Astrocyte of the spinal cord (primary cell): ENCODE measurements at regions not wholly inside any gene's neighbourhood (a gene's known extent, or its start where the extent isn't known, plus 50 kb on each side); places are given as distances from the start of the nearest gene placed in this dataset.

Experiments used
- DNase-seq: peaks from one replicate; pipeline ENCODE4 v3.0.0; 2011; ENCODE audit warnings: low read depth, low spot score
- H3K4me3 ChIP-seq: 2 replicates; pipeline ENCODE4 v1.5.1; 2011; ENCODE audit warnings: low read depth, mild to moderate bottlenecking, low read length, moderate library complexity
- in situ Hi-C: cut with HindIII; loops from 2 replicates; pipeline ENCODE4 v1.10.0; 2017; ENCODE audit warnings: low sequenced_read_pairs
- TF ChIP-seq, protein P1 (sequence below): IDR thresholded peaks from 2 replicates; pipeline ENCODE4 v1.5.1; 2012; ENCODE audit warnings: low read depth, mild to moderate bottlenecking, low read length, inconsistent platforms

DNA sequence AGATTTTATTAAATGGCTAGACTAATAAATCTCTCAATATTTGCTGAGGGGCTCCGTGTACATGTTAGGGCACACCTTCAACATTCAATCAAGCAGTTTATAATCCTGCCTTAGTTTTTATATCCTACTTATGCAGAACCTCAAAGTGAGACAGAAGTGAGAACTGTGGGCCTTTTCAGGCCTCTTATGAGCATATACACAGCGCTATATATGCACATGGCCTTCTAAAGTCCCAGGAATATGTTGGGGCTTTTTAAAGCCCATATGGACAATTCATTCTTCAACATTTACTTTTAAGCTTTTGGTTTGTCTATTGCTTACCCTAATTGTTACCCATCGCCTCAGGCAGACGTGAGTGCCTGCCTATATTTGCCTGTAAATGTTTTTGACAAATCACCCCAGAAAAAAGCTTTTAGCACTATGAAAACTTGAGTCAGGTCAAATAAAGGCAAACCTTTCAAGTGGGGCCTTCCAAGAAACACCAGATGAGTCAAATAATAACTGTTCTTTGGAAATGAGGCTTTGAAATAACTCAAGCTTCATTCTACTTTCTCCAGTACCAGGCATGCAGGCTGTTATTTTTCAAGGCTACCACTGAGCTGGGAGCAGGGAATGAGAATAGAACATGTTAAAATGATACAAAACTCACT lies 58.2 kb downstream of the ESM1 start:
- in situ Hi-C loops, result no loop called here
- TF ChIP-seq, protein P1, sequence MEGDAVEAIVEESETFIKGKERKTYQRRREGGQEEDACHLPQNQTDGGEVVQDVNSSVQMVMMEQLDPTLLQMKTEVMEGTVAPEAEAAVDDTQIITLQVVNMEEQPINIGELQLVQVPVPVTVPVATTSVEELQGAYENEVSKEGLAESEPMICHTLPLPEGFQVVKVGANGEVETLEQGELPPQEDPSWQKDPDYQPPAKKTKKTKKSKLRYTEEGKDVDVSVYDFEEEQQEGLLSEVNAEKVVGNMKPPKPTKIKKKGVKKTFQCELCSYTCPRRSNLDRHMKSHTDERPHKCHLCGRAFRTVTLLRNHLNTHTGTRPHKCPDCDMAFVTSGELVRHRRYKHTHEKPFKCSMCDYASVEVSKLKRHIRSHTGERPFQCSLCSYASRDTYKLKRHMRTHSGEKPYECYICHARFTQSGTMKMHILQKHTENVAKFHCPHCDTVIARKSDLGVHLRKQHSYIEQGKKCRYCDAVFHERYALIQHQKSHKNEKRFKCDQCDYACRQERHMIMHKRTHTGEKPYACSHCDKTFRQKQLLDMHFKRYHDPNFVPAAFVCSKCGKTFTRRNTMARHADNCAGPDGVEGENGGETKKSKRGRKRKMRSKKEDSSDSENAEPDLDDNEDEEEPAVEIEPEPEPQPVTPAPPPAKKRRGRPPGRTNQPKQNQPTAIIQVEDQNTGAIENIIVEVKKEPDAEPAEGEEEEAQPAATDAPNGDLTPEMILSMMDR, result no peak
- no peak for DNase-seq
- H3K4me3 ChIP-seq, result no peak overlapping the region

DNA sequence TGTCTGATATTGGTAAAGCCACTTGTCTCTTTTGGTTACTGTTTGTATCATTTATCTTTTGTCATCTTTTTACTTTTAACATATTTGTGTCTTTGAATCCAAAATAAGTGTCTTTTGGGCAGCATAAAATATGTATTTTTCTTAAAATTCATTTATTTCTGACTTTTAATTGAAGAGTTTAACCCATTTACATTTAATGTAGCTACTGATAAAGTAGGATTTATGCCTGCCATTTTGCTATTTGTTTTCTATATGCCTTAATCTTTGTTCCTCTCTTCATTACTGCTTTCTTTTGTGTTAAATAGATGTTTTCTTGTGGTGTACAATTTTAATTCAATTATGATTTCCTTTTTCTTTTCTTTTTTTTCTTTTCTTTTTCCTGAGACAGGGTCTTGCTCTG lies 60.9 kb downstream of the ESM1 start:
- TF ChIP-seq, protein P1, result no peak

DNA sequence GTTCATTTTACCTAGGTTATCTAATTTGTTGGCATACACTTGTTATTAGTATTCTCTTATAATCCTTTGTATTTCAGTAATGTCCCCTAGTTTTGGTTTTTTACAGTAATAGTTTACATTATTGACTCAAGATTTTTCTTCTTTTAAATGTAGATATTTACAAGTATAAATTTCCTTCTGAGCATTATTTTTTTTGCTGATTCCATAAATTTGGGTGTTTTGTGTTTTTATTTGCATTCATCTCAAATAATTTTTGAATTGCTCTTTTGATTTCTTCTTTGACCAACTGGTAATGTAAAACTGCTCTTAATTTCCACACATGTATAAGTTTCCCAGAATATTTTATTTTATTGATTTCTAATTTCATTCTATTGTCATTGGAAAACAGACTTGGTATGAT lies 68.1 kb downstream of the ESM1 start:
- in situ Hi-C loops, result no loop called here
- DNase-seq, result no peak
- no peak overlapping the region for H3K4me3 ChIP-seq
- TF ChIP-seq, protein P1, result no peak

More for the DNA sequence above, 60.9 kb downstream of the ESM1 start:
- H3K4me3 ChIP-seq, result no peak overlapping the region
- no peak for DNase-seq
- in situ Hi-C loops, result no loop called here

DNA sequence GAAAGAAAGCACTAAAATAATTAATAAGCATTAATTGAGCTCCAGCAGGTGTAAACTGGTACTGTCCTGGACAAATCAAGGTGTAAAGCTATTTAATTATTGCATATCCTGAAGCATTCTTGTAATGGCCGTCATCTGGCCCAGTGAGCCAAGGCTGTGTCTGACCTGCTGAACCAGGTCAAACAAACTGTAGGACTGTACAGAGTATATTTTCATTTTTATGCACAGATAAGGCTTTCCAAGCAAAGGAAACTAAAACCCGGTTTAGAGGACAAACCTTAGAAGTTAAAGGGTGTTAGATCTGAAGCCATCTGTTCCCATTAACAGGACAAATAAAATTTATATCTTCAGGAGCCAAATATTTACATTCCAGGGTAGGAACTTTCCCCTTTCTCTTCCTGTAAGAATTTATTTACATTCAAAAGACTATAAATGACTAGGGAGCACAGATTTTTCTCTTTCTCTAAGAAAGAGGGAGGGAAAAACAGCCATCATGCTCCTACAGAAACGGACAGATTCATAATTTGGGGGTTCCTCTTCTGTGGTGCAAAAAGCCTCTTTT lies 69.8 kb downstream of the ESM1 start:
- TF ChIP-seq, protein P1, result no peak
- no peak for DNase-seq
- in situ Hi-C loops, result no loop called here
- no peak overlapping the region for H3K4me3 ChIP-seq

DNA sequence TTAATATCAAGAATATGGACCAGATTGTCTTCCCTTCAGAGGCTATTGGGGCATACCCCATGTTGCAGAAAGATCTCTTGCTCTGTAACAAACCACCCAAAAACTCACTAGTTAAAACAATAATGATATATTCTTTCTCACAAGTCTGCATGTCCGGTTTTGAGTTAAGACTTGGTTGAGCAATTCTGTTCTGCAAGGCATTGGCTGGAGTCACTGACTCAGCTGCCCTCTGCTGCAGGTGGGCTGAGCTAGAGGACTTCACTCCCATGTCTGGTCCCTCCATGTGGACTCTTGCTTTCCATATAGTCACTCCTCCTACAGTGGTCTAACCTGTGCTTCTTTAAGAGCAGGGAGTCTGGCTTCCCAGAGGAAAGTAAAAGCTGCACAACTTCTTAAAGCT lies 73.4 kb downstream of the ESM1 start:
- TF ChIP-seq, protein P1, result no peak
- DNase-seq, result no peak
- H3K4me3 ChIP-seq, result no peak overlapping the region
- in situ Hi-C loops, result no loop called here

DNA sequence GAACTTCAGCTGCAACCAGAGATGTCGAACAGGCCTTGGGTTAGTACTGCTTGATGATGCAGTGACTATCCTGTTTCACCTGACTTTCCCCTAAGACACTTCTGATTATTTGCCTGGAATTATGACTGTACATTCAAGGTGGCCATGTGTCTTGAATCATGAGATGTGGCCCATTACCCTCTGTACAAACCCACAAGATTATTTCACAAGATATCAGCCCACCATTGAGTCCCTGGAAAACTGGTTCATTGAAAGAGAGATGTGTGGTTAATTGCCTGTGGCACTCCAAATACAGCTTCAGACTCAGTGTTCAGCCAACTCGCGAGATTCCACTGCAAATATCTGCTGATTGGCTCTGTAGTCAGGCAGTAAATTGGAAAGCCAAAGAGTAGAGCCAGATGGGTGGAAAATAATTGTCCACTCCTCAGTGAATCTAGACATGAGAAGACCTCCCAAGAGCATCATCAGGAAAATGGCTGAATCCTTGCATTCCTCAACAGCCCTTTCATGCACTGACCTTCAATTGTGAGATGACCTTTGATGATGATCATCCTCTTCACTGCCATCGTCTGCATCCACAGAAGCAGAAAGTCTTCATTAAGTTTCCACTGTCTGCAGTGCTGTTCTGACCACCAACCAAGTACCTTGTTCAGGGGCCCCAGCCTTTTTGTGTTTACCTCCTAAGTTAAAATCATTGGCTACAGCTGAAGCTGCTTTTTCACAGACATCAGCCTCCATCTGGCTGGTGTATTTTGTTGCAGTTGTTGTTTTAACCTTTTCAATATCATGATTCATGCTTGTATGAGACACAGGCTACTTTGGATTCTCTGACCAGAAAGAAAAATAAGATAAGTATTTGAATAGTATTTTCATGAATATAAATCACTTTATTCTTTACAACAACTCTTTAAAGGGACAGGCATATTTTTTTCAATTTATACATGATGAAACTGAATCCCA lies 75.2 kb downstream of the ESM1 start:
- peak; percentile 84 for DNase-seq
- in situ Hi-C loops, result no loop called here
- TF ChIP-seq, protein P1, result no peak
- no peak overlapping the region for H3K4me3 ChIP-seq
